OCI-M1 (cell line): ENCODE measurements at regions not wholly inside any gene's neighbourhood (a gene's known extent, or its start where the extent isn't known, plus 50 kb on each side); places are given as distances from the start of the nearest gene placed in this dataset.

Experiments
- DNase-seq: peaks from one replicate; lab custom pipeline; 2025; lab: John Stamatoyannopoulos, UW

DNA sequence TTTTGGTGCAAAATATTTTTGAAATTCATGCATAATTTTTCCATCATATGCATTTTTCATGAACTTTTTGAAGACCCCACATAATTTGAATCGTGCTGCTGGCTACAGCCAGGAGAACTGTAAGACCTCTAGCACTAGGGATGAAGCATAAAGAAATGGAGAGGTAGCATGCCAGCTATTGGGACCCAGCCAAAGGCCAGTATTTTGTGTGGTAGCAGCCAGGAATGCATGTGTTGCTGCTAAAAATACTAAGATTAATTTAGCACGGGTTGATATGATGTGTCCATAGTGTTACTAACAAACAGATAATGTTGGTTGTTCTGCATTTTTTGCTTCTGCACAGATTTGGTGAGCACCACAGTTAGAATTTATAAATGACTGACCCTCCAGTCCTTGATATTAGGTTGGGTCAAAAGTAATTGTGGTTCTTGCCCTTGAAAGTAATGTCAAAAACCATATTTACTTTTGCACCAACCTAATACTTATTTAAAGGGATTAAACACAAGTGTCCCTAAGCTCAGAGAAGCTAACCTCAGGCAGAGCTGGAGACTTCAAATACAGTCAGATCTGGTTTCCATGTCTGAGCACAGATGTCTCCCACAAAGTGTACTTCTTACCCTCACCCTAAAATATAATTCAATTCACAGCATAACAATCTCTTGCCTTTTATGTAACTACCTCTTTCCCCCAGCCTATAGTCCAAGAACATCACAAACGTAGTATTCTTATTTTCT lies 54.1 kb upstream of the NPSR1 start:
- no peak for DNase-seq
